ENCODE measurements at regions not wholly inside any gene's neighbourhood (a gene's known extent, or its start where the extent isn't known, plus 50 kb on each side); places are given as distances from the start of the nearest gene placed in this dataset.

DNA sequence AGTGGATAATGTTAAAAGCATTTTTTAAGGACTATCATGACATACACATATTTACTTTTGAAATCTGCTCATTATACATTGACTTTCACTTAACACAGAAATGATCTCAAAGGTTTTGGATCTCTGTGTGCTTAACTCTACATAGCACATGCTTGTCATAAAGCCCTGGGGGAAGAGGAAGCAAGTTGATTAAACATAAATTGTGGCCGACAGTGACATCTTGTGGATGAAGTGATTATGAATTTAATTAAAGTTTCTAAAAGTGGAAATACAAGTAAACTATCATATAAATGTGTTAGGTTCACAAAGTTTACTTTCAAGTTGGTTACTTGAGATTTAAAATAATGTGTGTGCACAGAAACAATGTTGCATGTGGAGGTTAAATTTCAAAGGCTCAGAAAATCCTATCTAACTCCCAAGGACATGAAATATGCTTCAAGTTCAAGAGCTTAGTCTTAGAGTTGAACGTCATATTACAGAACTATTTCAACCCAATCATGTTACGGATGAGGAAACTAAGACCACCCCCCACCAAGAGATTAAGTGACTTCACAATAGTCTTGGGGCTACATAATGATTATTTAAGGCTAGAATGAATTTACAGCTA is 1247.8 kb downstream of the GATA3 start:
- no peaks in the 10 kb centered on the region for H3K36me3 ChIP-seq (ENCODE audit: control insufficient read depth in 4 of 4, insufficient read depth in 3 of 4, low read depth in 1 of 4, low read length in 3 of 4)
- H3K27me3 ChIP-seq (ENCODE audit: control insufficient read depth in 4 of 4, insufficient read depth in 4 of 4, low read length in 3 of 4): no peaks in the 10 kb centered on the region
- DNase-seq (ENCODE audit: low spot score): no peak
- no peak overlapping the region for H3K4me3 ChIP-seq (ENCODE audit: low read depth in 1 of 3, low read length in 3 of 3)
- TF ChIP-seq, protein P1, sequence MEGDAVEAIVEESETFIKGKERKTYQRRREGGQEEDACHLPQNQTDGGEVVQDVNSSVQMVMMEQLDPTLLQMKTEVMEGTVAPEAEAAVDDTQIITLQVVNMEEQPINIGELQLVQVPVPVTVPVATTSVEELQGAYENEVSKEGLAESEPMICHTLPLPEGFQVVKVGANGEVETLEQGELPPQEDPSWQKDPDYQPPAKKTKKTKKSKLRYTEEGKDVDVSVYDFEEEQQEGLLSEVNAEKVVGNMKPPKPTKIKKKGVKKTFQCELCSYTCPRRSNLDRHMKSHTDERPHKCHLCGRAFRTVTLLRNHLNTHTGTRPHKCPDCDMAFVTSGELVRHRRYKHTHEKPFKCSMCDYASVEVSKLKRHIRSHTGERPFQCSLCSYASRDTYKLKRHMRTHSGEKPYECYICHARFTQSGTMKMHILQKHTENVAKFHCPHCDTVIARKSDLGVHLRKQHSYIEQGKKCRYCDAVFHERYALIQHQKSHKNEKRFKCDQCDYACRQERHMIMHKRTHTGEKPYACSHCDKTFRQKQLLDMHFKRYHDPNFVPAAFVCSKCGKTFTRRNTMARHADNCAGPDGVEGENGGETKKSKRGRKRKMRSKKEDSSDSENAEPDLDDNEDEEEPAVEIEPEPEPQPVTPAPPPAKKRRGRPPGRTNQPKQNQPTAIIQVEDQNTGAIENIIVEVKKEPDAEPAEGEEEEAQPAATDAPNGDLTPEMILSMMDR (IDR thresholded peaks at IDR 0.05; ENCODE audit: low read depth, low read length, missing input control): peak; percentile 32
- TF ChIP-seq RAD21 (IDR thresholded peaks at IDR 0.05) (peak; percentile 77 to 81), FOXA1 (IDR thresholded peaks at IDR 0.05) (no peak)
- 36% methylated on average over 3 of the region's 3 CpGs for WGBS
- peaks cover 0 to 3% (median 0%) of the 10 kb centered on the region in 4 donors for H3K4me1 ChIP-seq (ENCODE audit: control insufficient read depth in 4 of 4, insufficient read depth in 4 of 4, low read length in 3 of 4)
- H3K27ac ChIP-seq (ENCODE audit: low read depth in 1 of 2, low read length in 2 of 2): no peak overlapping the region
- no peak overlapping the region for H3K9ac ChIP-seq (ENCODE audit: low read depth in 1 of 2, low read length in 2 of 2)
- no peaks in the 10 kb centered on the region for H3K9me3 ChIP-seq (ENCODE audit: control insufficient read depth in 4 of 4, low read length in 3 of 4)

DNA sequence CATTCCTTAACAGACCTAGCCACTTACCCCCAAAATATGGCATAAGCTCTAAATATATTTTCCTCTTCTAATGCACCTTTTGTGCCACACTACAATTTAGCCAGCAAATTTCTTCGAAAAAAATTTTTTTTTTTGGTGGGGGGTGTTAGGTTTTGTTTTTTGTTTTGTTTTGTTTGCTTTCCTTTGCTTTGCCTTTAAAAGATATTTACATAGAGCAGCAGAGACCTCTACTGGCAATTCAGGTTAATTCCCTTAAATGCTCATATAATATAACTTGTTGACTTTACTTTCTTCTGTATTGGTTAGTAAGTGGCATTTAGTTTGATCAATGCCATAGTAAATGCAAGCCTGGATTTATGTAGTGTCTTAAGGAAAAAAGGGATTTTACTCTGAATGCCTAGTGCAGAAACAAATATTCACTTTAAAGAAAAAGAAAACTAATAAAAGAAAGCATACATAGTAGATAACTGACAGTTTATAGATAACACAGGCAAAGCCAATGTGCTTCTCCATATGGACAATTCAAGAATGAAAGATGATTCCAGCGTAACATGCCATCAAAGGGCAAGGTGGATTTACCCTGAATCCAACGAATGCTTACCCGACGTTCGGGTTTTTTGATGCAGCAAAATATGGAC is 1250.6 kb downstream of the GATA3 start:
- no peak overlapping the region for H3K27ac ChIP-seq (ENCODE audit: low read depth in 1 of 2, low read length in 2 of 2)
- 67% methylated on average over 6 of the region's 6 CpGs for WGBS
- no peak overlapping the region for H3K4me3 ChIP-seq (ENCODE audit: low read depth in 1 of 3, low read length in 3 of 3)
- no peaks in the 10 kb centered on the region for H3K9me3 ChIP-seq (ENCODE audit: control insufficient read depth in 4 of 4, low read length in 3 of 4)
- no peaks in the 10 kb centered on the region for H3K36me3 ChIP-seq (ENCODE audit: control insufficient read depth in 4 of 4, insufficient read depth in 3 of 4, low read depth in 1 of 4, low read length in 3 of 4)
- TF ChIP-seq FOXA2 (IDR thresholded peaks at IDR 0.05): peak; percentile 45
- TF ChIP-seq, protein P2, sequence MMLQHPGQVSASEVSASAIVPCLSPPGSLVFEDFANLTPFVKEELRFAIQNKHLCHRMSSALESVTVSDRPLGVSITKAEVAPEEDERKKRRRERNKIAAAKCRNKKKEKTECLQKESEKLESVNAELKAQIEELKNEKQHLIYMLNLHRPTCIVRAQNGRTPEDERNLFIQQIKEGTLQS (IDR thresholded peaks at IDR 0.05): no peak
- peak; percentile 72 for TF ChIP-seq RAD21 (IDR thresholded peaks at IDR 0.05)
- no peak for TF ChIP-seq NR2F2 (IDR thresholded peaks at IDR 0.05)
- TF ChIP-seq, protein P1 (IDR thresholded peaks at IDR 0.05; ENCODE audit: low read depth, low read length, missing input control): peak; percentile 42
- no peak for TF ChIP-seq FOXA1 (IDR thresholded peaks at IDR 0.05)
- no peak for TF ChIP-seq TAF1 (conservative IDR thresholded peaks at IDR 0.05)
- no peak for TF ChIP-seq EGR1 (IDR thresholded peaks at IDR 0.05; ENCODE audit: low read depth in 2 of 2)
- H3K27me3 ChIP-seq (ENCODE audit: control insufficient read depth in 4 of 4, insufficient read depth in 4 of 4, low read length in 3 of 4): no peaks in the 10 kb centered on the region
- no peak for DNase-seq (ENCODE audit: low spot score)
- H3K4me1 ChIP-seq (ENCODE audit: control insufficient read depth in 4 of 4, insufficient read depth in 4 of 4, low read length in 3 of 4): no peaks in the 10 kb centered on the region
- no peak overlapping the region for H3K9ac ChIP-seq (ENCODE audit: low read depth in 1 of 2, low read length in 2 of 2)

DNA sequence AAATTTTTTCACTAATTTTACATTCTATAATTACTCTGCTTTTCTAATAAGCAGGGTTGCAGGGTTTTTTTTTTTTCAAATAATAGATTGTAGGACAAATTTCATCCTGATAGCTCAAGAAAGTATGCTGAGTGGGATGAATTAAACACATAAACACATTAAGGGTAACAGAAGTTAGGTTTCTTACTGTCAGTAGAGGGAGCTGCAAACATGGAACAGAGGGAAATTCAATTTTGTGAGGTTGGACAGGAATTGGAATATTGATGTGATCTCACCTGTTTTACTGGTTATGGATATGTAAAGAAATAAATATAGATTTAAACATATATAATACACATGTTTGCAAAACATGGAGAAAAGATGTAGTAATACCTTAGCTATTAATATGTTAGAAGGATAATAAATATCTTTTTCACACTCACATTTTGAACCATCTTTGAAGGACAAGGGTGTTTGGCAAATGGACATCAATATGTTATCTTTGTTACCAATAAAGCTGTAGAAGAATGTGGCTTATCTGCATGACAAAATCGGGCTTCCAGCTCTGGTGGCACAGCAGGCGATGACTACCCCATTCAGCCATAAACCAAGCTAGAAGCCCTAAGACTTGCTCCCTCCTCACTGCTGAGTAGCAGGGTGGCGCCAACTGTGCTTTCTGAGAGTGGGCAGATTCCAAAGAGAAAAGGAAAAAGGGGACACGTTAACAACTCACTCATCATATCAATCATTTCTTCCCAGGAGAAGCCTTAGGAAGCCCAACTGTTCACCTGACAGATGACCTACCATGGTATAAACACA is 1257.4 kb downstream of the GATA3 start:
- 57% methylated on average over 4 of the region's 4 CpGs for WGBS
- Histone ChIP-seq H3K27ac (ENCODE audit: low read depth in 1 of 2, low read length in 2 of 2) (no peak overlapping the region), H3K4me3 (ENCODE audit: low read depth in 1 of 3, low read length in 3 of 3) (no peak overlapping the region), H3K9ac (ENCODE audit: low read depth in 1 of 2, low read length in 2 of 2) (no peak overlapping the region), H3K27me3 (ENCODE audit: control insufficient read depth in 4 of 4, insufficient read depth in 4 of 4, low read length in 3 of 4) (peaks cover 0 to 5% (median 0%) of the 10 kb centered on the region in 4 donors), H3K9me3 (ENCODE audit: control insufficient read depth in 4 of 4, low read length in 3 of 4) (no peaks in the 10 kb centered on the region), H3K36me3 (ENCODE audit: control insufficient read depth in 4 of 4, insufficient read depth in 3 of 4, low read depth in 1 of 4, low read length in 3 of 4) (no peaks in the 10 kb centered on the region), H3K4me1 (ENCODE audit: control insufficient read depth in 4 of 4, insufficient read depth in 4 of 4, low read length in 3 of 4) (no peaks in the 10 kb centered on the region)
- TF ChIP-seq GABPA (IDR thresholded peaks at IDR 0.05 in 1 of 2, conservative IDR thresholded peaks at IDR 0.05 in 1 of 2): no peak
- TF ChIP-seq NR2F2 (IDR thresholded peaks at IDR 0.05): no peak
- TF ChIP-seq TAF1 (conservative IDR thresholded peaks at IDR 0.05): no peak
- no peak for DNase-seq (ENCODE audit: low spot score)
